HCT116 (cell line): ENCODE measurements at regions not wholly inside any gene's neighbourhood (a gene's known extent, or its start where the extent isn't known, plus 50 kb on each side); places are given as distances from the start of the nearest gene placed in this dataset.

ENCODE experiments used
- CEBPB ChIP-seq: IDR thresholded peaks from 2 replicates; pipeline ENCODE4 v1.6.1; 2012; ENCODE audit warnings: low read depth
- EGR1 ChIP-seq: IDR thresholded peaks from 2 replicates; pipeline ENCODE4 v1.6.1; 2012; ENCODE audit warnings: low read depth
- EZH2 ChIP-seq: fragments of 200-600 bp; sonication (generic); IDR thresholded peaks from 2 replicates; pipeline ENCODE4 v1.6.1; 2017; ENCODE audit warnings: antibody characterized with exemption, mixed run types
- MAX ChIP-seq: IDR thresholded peaks from 2 replicates; pipeline ENCODE4 v1.6.1; 2012
- POLR2A ChIP-seq: IDR thresholded peaks from 2 replicates; pipeline ENCODE4 v1.7.0; 2011; ENCODE audit warnings: borderline replicate concordance; ENCODE audit not compliant: insufficient read depth, insufficient read length; ENCODE audit errors: extremely low read depth
- POLR2AphosphoS5 ChIP-seq: IDR thresholded peaks from 2 replicates; pipeline ENCODE4 v1.6.1; 2011; ENCODE audit warnings: mild to moderate bottlenecking, low read depth, low read length, moderate library complexity
- SIN3A ChIP-seq: IDR thresholded peaks from 2 replicates; pipeline ENCODE4 v1.6.1; 2012; ENCODE audit warnings: low read depth
- SP1 ChIP-seq: IDR thresholded peaks from 2 replicates; pipeline ENCODE4 v1.6.1; 2012; ENCODE audit warnings: low read depth
- SRF ChIP-seq: IDR thresholded peaks from 2 replicates; pipeline ENCODE4 v1.6.1; 2012; ENCODE audit warnings: low read depth
- ZFX ChIP-seq: fragments of 450-650 bp; IDR thresholded peaks from 2 replicates; pipeline ENCODE4 v1.6.1; 2017
- TF ChIP-seq, protein P1 (sequence below), 3 experiments: fragments of 200-600 bp in 1 of 3; sonication (generic) in 1 of 3; IDR thresholded peaks in 2 of 3; conservative IDR thresholded peaks in 1 of 3; 2 replicates each; pipeline ENCODE4 v1.5.1; 2012 to 2017; ENCODE audit warnings: low read depth in 2 of 3, low read length in 2 of 3, antibody characterized with exemption in 1 of 3, borderline replicate concordance in 1 of 3, control low read depth in 1 of 3, mild to moderate bottlenecking in 1 of 3, mixed read lengths in 1 of 3, mixed run types in 1 of 3, moderate library complexity in 1 of 3; ENCODE audit not compliant: insufficient read depth in 1 of 3

- no peak for TF ChIP-seq ZFX
- TF ChIP-seq, protein P1, sequence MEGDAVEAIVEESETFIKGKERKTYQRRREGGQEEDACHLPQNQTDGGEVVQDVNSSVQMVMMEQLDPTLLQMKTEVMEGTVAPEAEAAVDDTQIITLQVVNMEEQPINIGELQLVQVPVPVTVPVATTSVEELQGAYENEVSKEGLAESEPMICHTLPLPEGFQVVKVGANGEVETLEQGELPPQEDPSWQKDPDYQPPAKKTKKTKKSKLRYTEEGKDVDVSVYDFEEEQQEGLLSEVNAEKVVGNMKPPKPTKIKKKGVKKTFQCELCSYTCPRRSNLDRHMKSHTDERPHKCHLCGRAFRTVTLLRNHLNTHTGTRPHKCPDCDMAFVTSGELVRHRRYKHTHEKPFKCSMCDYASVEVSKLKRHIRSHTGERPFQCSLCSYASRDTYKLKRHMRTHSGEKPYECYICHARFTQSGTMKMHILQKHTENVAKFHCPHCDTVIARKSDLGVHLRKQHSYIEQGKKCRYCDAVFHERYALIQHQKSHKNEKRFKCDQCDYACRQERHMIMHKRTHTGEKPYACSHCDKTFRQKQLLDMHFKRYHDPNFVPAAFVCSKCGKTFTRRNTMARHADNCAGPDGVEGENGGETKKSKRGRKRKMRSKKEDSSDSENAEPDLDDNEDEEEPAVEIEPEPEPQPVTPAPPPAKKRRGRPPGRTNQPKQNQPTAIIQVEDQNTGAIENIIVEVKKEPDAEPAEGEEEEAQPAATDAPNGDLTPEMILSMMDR (IDR thresholded peaks at IDR 0.05 in 2 of 3, conservative IDR thresholded peaks at IDR 0.05 in 1 of 3; ENCODE audit: borderline replicate concordance in 1 of 3, insufficient read depth in 1 of 3, low read depth in 2 of 3, low read length in 2 of 3) = no peak
- TF ChIP-seq POLR2A = no peak
- no peak for TF ChIP-seq SP1
- no peak for TF ChIP-seq EZH2
- TF ChIP-seq SIN3A = no peak
- TF ChIP-seq CEBPB = no peak
- no peak for TF ChIP-seq POLR2AphosphoS5
- no peak for TF ChIP-seq EGR1
- no peak for TF ChIP-seq MAX
- TF ChIP-seq SRF = no peak
These were observed 218.4 kb upstream of the LMCD1 start for GRCh38 chr3:8283193-8283592.
